DMS79 (cell line): ENCODE measurements at regions not wholly inside any gene's neighbourhood (a gene's known extent, or its start where the extent isn't known, plus 50 kb on each side); places are given as distances from the start of the nearest gene placed in this dataset.

Source experiments
- DNase-seq: peaks from one replicate; lab custom pipeline; 2025; lab: John Stamatoyannopoulos, UW

DNA sequence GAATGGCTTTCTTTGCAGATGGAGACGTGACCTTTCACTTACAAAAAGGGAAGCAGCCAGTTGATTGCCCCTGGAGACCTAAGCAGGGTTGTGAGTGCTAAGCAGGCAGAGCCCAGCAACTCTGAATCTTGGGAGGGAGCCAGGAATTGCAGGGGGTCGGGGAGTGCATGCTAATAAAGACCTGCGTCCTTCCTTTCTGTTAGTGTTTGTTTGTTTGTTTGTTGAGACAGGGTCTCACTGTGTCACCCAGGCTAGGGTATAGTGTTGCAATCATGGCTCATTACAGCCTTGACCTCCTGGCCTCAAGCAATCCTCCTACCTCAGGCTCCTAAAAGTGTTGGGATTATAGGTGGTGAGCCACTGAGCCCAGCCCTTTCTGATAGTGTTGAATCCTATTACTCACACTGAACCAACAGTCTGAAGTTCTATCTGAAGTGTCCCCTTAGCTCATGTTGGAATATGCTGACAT is 137.4 kb downstream of the CEP135 start:
- DNase-seq = peak; percentile 59

DNA sequence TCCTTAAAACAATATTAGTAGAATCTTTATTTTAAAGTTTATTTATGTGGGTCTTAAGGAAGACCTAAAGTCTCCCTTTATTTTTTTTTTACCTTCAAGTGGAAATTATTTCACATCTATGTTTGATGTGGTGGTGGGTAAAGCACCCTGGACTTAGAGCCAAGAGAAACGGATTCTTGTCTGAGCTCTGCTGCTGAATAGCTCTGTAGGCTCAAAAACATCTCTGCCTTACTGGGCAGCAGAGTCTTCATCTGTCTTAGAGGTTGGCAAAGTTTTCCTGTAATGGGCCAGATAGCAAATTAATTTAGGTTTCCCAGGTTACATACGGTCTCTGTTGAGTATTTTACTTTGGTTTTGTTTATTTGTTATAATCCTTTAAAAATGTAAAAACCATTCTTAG is 136.5 kb downstream of the CEP135 start:
- no peak for DNase-seq

DNA sequence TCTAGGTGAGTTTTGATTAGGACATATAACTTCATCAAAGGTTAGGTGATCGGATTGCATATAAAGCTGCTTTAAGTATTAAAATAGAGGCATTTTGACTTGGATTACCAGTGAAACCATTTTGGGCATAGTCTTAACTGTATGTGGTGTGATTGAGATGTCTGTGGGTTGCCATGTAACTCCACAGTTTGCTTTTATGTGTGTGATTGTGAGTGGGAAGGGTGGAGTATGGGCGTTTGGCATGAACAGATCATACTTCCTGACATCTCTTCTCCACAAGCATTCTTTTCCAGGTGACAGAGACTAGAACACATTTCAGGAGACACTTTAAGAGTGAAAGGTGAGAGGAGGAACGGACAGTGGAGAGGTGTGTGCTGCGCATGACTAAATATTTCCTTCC is 136.1 kb downstream of the CEP135 start:
- no peak for DNase-seq
